Thoracic aorta (tissue), 2 donors: ENCODE measurements at regions not wholly inside any gene's neighbourhood (a gene's known extent, or its start where the extent isn't known, plus 50 kb on each side); places are given as distances from the start of the nearest gene placed in this dataset.
"Not testable (repeated sequence)": the region's sequence is repeated elsewhere in the genome, so short reads cannot be mapped to it uniquely, and the experiment has no call there.

ENCODE experiments used
- ATAC-seq: fragments of 150-250 bp; one replicate; pipeline ENCODE4 v1.8.0; 2017; ENCODE audit warnings: low read depth; ENCODE audit not compliant: insufficient number of reproducible peaks, low FRiP score
- DNase-seq: peaks from one replicate; pipeline ENCODE4 v3.0.0-alpha.2; 2020; ENCODE audit warnings: low spot score
- H3K27ac ChIP-seq, 2 donors: fragments of 200-600 bp; sonication (generic); 1 replicate in 1 of 2; 2 replicates in 1 of 2; pipeline ENCODE4 v1.5.1; 2016; ENCODE audit warnings: mild to moderate bottlenecking in 2 of 2, moderate library complexity in 2 of 2
- H3K27me3 ChIP-seq: fragments of 200-600 bp; sonication (generic); replicated peaks from 2 replicates; pipeline ENCODE4 v1.6.0; 2016; ENCODE audit warnings: mild to moderate bottlenecking; ENCODE audit not compliant: insufficient read depth
- H3K36me3 ChIP-seq: fragments of 200-600 bp; sonication (generic); one replicate; pipeline ENCODE4 v1.5.1; 2016
- H3K4me1 ChIP-seq, 2 donors: fragments of 200-600 bp; sonication (generic); 1 replicate in 1 of 2; 2 replicates in 1 of 2; pipeline versions ENCODE4 v1.5.1 to v1.6.0; 2016; ENCODE audit warnings: low read depth in 2 of 2, mild to moderate bottlenecking in 1 of 2; ENCODE audit not compliant: control insufficient read depth in 1 of 2
- H3K4me3 ChIP-seq: fragments of 200-600 bp; sonication (generic); 2 replicates; pipeline ENCODE4 v1.5.1; 2016; ENCODE audit warnings: mild to moderate bottlenecking
- H3K9me3 ChIP-seq: fragments of 200-600 bp; sonication (generic); 2 replicates; pipeline ENCODE4 v1.5.1; 2016
- TF ChIP-seq, protein P1 (sequence below): fragments of 200-600 bp; sonication (generic); IDR thresholded peaks from one replicate; pipeline ENCODE4 v1.5.1; 2019; ENCODE audit warnings: antibody characterized with exemption

DNA sequence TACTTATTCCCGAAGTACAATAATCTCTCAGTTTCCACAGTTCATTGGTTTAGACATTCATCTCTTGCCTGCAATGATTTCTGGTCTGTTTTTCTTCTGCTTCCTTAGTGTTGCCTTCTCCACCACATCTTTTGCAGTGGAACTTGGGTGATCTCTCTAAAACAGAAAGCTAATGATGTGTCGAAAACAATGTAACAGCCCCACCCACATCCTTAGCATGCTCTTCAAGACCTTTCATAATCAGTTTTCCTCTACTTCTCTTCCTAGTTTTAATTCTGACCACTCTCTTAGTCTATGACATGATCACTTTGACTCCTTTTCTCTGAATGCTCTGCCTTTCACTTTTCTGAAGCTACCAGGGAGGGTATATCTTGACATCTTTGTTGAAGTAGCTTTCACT is 1007.9 kb upstream of the CITED2 start:
- Histone ChIP-seq H3K4me3 (no peak overlapping the region), H3K27me3 (no peaks in the 10 kb centered on the region), H3K4me1 (no peaks in the 10 kb centered on the region), H3K9me3 (no peaks in the 10 kb centered on the region), H3K36me3 (no peaks in the 10 kb centered on the region), H3K27ac (no peak overlapping the region)
- no peak for ATAC-seq
- TF ChIP-seq, protein P1, sequence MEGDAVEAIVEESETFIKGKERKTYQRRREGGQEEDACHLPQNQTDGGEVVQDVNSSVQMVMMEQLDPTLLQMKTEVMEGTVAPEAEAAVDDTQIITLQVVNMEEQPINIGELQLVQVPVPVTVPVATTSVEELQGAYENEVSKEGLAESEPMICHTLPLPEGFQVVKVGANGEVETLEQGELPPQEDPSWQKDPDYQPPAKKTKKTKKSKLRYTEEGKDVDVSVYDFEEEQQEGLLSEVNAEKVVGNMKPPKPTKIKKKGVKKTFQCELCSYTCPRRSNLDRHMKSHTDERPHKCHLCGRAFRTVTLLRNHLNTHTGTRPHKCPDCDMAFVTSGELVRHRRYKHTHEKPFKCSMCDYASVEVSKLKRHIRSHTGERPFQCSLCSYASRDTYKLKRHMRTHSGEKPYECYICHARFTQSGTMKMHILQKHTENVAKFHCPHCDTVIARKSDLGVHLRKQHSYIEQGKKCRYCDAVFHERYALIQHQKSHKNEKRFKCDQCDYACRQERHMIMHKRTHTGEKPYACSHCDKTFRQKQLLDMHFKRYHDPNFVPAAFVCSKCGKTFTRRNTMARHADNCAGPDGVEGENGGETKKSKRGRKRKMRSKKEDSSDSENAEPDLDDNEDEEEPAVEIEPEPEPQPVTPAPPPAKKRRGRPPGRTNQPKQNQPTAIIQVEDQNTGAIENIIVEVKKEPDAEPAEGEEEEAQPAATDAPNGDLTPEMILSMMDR, result no peak
- DNase-seq, result no peak

GRCh38 chr6:140380427-140381218 is 1006.2 kb upstream of the CITED2 start:
- H3K9me3 ChIP-seq, result no peaks in the 10 kb centered on the region
- H3K27me3 ChIP-seq, result no peaks in the 10 kb centered on the region
- H3K4me1 ChIP-seq, result no peaks in the 10 kb centered on the region
- ATAC-seq (no peak), DNase-seq (no peak)
- no peaks in the 10 kb centered on the region for H3K36me3 ChIP-seq
- TF ChIP-seq, protein P1, result no peak
- H3K4me3 ChIP-seq, result no peak overlapping the region
- H3K27ac ChIP-seq, result no peak overlapping the region

DNA sequence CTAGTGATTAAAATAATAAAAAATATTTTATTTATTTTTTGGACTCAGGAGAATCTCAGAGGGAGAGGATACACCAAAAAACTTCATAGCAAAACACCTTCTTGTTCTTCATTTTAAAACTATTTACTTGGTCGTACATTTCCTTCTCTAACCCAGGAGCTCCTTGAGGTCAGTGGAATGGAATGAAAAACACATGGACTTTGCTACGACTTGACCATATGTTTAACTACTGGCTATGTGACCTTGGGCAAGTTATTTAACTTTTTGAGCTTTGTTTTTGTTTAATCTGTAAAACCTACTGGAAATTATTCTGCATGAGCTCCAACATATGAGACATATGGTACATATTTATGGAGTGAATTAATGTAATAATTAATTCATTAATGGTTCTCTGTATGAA is 1005.5 kb upstream of the CITED2 start:
- no peak overlapping the region for H3K27ac ChIP-seq
- no peak overlapping the region for H3K4me3 ChIP-seq
- no peaks in the 10 kb centered on the region for H3K4me1 ChIP-seq
- no peaks in the 10 kb centered on the region for H3K36me3 ChIP-seq
- DNase-seq (no peak), ATAC-seq (no peak)
- TF ChIP-seq, protein P1, result no peak
- no peaks in the 10 kb centered on the region for H3K27me3 ChIP-seq
- no peaks in the 10 kb centered on the region for H3K9me3 ChIP-seq

DNA sequence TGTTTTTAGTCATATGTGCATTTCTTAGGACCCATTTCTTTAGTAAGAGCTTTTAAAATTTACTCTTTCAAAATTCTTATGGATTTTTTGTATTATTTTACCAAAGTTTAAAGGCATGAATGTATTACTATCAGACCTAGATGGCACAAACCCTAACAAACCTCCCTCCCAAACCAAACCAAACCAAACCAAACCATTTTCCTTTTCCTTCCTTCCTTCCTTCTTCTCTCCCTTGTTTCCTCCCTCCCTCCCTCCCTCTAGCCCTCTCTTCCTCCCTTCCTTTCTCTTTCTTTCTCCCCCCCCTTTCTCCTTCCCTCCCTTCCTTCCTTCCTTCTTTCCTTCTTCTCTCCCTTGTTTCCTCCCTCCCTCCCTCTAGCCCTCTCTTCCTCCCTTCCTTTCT is 1001.8 kb upstream of the CITED2 start:
- ATAC-seq, result no peak
- no peak for DNase-seq
- no peak overlapping the region for H3K4me3 ChIP-seq

GRCh38 chr6:140373728-140374127 is 999.3 kb upstream of the CITED2 start:
- DNase-seq, H3K4me3 ChIP-seq, ATAC-seq, H3K4me1 ChIP-seq, H3K27ac ChIP-seq, H3K9me3 ChIP-seq, H3K36me3 ChIP-seq, H3K27me3 ChIP-seq: not testable (repeated sequence)

More for the DNA sequence above, 1001.8 kb upstream of the CITED2 start:
- TF ChIP-seq, protein P1, result no peak
- no peaks in the 10 kb centered on the region for H3K36me3 ChIP-seq
- no peaks in the 10 kb centered on the region for H3K4me1 ChIP-seq
- no peak overlapping the region for H3K27ac ChIP-seq
- H3K27me3 ChIP-seq, result no peaks in the 10 kb centered on the region
- H3K9me3 ChIP-seq, result no peaks in the 10 kb centered on the region

- H3K36me3 ChIP-seq, result no peaks in the 10 kb centered on the region
- no peaks in the 10 kb centered on the region for H3K9me3 ChIP-seq
- TF ChIP-seq, protein P1, result no peak
- DNase-seq (no peak), ATAC-seq (no peak)
- no peaks in the 10 kb centered on the region for H3K4me1 ChIP-seq
- H3K4me3 ChIP-seq, result no peak overlapping the region
- no peak overlapping the region for H3K27ac ChIP-seq
- H3K27me3 ChIP-seq, result no peaks in the 10 kb centered on the region
Measured at GRCh38 chr6:140372064-140372463, 997.6 kb upstream of the CITED2 start.
